T-helper 9 cell (primary cell): ENCODE measurements at regions not wholly inside any gene's neighbourhood (a gene's known extent, or its start where the extent isn't known, plus 50 kb on each side); places are given as distances from the start of the nearest gene placed in this dataset.

Experiments
- DNase-seq: peaks from one replicate; pipeline ENCODE4 v3.0.0-alpha.2; 2020

GRCh38 chr4:111814961-111815360 lies 330.3 kb upstream of the FAM241A start:
- no peak for DNase-seq

DNA sequence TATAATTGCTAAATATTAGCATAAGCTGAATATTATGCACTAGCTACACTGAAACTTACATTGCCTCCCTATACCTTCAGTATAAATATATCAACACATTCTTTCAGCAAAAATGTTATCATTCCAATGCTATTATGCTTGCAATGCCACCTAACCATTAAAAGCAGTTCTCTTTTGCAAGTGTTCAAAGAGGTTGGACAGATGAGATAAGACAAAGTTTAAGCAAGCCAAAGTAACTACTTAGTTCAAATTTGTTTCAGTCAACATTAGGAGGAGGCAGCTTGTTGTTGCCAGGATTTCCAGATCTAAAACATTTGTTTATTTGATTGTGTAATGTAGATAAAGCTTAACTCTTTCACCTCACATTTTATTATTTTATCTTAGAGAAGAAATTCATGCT lies 323.9 kb upstream of the FAM241A start:
- DNase-seq = no peak

- DNase-seq = no peak
Measured at GRCh38 chr4:111836601-111837000, 308.7 kb upstream of the FAM241A start.

DNA sequence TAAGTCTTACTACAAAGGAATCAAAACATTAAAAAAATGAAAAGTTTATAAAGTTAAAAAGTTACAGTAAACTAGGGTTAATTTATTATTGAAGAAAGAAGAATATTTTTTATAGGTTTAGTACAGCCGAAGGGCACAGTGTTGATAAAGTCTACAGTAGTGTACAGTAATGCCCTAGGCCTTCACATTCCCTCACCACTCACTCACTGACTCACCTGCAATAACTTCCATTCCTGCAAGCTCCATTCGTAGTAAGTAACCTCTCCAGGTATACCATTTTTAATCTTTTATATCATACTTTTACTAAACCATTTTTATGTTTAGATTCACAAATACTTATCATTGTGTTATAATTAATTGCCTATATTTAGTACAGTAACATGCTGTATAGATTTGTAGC lies 307.5 kb upstream of the FAM241A start:
- DNase-seq = no peak

DNA sequence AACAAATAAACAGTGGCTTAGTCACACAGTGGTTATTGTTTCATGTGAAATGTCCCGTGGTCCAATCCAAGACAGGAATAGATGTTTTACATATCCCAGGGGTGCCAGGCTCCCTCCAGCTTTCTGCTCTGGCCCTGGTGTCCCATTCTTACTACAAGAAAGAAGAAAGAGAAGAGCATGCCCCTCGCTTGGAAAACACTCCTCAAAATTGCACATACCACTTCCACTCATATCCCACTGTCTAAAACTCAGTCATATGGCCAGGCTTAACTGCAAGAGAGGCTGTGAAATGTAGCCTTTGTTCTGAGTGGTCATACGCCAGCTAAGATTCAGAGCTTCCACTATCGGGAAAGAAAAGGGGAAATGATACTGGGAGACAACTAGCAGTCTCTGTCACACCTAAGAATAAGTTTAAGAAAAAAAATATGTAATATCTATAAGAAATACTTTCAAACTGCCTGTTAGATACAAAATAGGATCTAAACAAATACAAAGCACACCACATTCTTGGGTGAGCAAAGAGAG lies 306.8 kb upstream of the FAM241A start:
- DNase-seq = no peak

GRCh38 chr4:111839141-111839540 lies 306.1 kb upstream of the FAM241A start:
- DNase-seq = no peak

DNA sequence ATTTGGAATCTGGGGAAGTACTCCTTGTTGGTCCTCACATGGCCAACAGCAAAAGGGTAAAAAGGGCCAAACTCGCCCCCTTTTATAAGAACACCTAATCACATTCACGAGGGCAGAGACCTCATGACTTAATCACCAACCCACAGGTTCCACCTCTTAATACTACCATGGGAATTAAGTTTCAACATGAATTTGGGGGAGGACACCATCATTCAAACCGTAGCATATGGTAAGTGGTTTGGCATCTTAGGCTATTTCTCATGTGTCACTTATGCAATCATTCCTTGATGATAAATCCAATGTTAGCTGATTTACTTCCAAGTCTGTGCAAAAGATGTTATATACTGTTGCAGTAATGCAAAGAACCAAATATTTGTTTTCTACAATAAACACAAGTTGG lies 302.9 kb upstream of the FAM241A start:
- no peak for DNase-seq

DNA sequence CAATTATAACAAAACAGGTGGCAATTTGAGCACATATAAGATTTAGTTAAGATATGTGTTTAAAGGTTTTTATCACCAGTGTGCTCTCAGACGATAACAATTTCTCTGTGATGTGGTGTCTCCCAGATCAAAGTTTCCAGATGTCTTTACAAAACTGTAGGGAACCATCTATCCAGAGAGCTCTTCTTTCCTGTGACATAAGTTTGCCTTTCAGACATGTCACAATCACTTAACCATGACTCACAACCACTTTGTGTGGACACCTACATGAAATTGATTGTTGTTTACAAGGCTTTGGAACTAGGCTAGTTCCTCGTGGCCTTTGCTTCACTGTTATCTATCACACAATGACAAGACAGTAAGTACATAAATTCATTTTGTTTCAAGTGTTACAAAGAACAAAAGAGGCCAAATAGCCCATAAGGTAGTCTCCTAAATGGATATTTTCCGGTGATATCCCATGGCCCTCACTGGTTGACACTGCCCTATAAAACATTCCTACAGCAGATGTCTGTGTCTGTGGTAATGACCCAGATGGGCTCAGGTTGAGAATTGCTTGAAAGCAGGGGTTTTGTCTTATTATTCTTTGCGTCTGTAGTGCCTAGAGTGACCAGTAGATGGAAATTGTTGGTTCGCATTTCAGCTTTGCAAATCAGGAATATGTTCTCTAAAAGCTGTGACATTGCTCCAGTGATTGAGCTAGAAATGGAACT lies 297.8 kb upstream of the FAM241A start:
- no peak for DNase-seq

GRCh38 chr4:111849746-111850284 lies 295.4 kb upstream of the FAM241A start:
- no peak for DNase-seq

DNA sequence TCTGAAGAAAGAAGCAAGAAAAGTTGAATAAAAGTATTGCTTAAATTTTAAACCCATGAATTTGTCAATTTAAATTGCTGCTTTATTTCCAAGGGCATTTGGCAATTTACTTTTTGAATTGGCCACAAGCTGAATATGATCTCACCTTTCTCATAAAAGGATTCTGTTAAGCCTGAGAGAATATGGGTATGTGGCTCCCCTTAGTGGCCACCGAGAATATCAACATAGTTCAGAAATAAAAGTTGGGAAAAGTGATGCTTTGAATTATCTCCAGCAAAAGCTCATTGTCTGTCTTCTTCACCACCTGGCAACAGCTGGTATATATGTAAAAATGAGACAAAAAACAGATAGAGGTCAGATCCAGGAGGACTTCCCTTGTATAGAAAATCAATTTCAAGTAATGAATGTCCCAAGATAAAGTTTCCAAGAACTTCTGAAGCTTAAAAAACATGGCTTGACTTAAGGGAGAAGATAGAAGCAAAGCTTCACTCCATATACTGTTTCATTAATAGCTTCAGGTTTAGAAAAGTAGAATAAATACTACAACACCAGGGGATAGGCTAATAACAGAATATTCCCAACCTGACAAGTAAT lies 290.7 kb upstream of the FAM241A start:
- DNase-seq = no peak

GRCh38 chr4:111855308-111855707 lies 289.9 kb upstream of the FAM241A start:
- DNase-seq = no peak

GRCh38 chr4:111864066-111864465 lies 281.2 kb upstream of the FAM241A start:
- no peak for DNase-seq

DNA sequence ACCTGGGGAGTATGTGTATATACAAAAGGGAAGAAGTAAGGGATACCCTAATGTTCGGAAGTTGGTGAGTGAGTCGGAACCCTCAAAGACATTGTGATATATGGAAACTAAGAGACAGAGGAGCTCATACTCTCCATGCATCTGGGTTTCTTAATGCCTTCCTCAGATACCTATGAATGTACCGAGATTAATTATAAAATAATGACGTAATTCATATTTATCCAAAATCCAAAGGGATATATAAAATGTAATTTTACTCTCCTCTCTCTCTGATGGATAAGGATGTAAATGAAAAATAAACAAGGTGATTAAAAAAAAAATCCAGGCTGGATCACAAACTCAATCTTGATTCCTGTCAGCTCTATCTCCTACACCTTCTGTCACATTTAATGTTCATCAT lies 275.9 kb upstream of the FAM241A start:
- no peak for DNase-seq

DNA sequence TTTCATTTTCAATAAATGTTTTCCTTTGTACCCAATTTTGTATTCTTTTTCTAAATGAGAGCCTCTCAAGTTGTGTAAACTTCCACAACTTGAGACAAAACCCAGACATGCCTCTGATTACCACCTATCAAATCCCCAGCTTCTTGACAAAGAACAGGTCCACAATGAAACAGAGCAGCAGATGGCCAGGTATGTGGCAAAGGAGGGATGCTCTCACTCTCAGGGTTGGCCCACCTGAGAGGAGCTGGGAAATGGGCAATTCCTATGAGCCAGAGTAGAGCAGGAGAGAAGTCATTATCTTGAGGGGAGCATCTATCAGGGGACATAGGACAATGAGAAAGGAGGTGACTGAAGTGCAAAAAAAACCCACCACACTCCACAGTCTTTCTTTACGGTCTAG lies 273.5 kb upstream of the FAM241A start:
- no peak for DNase-seq

DNA sequence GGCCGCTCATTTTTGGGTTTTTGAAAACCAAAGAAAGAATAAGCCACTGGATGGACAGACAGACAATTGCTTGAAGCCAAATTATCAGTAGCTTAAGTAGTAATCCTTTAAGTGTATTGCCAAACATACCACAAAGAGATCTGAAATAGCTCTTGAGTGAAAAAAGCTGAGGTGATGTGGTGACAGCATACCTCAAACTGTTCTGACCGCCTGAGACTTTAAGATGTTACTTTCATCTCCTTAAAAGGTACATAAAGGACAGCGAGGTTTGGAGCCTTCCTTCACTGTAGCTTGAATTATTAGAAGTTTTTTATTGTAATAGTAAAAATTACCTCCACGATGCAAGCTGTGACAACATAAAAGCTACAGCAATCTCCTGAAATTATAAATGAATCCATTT lies 271.5 kb upstream of the FAM241A start:
- DNase-seq = no peak

- no peak for DNase-seq
Measured at GRCh38 chr4:111879539-111879938, 265.7 kb upstream of the FAM241A start.

- DNase-seq = no peak
Measured at GRCh38 chr4:111880116-111880515, 265.1 kb upstream of the FAM241A start.

GRCh38 chr4:111883557-111883999 lies 261.7 kb upstream of the FAM241A start:
- DNase-seq = no peak

- DNase-seq = no peak
Measured at GRCh38 chr4:111890412-111890811, 254.8 kb upstream of the FAM241A start.

GRCh38 chr4:111905511-111905910 lies 239.7 kb upstream of the FAM241A start:
- no peak for DNase-seq

GRCh38 chr4:111919639-111920038 lies 225.6 kb upstream of the FAM241A start:
- DNase-seq = no peak

GRCh38 chr4:111921714-111922113 lies 223.5 kb upstream of the FAM241A start:
- DNase-seq = no peak

- DNase-seq = no peak
Measured at GRCh38 chr4:111923786-111924185, 221.5 kb upstream of the FAM241A start.

DNA sequence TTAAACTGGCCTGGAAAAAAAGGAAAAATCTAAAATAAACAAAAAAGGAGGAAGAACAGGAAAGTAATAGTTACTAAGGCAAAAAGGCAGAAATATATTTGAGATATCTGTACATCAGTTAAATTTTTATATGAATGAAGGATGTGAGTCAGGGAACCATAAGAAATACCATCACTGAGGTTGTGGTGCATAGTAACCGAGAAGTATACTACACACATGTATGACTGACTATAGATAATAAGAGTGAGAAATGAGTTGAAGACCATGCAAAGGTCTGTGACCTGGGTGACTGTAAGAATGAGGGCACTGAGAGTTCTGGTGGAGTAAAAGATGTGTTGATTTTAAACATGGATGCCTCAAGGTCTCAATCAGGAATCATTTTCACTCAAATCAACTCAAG lies 220.6 kb upstream of the FAM241A start:
- no peak for DNase-seq
